HL-60 (cell line): ENCODE measurements at regions not wholly inside any gene's neighbourhood (a gene's known extent, or its start where the extent isn't known, plus 50 kb on each side); places are given as distances from the start of the nearest gene placed in this dataset.

ENCODE experiments used
- POLR2AphosphoS5 ChIP-seq: IDR thresholded peaks from 2 replicates; pipeline ENCODE4 v1.6.1; 2012; ENCODE audit warnings: low read depth
- TF ChIP-seq, protein P1 (sequence below): IDR thresholded peaks from one replicate; pipeline ENCODE4 v1.5.1; 2011; ENCODE audit warnings: low read length, control low read depth, inconsistent platforms; ENCODE audit not compliant: insufficient read depth
- TF ChIP-seq, protein P2 (sequence below): IDR thresholded peaks from 2 replicates; pipeline ENCODE4 v1.6.1; 2012; ENCODE audit warnings: low read depth; ENCODE audit not compliant: insufficient replicate concordance

DNA sequence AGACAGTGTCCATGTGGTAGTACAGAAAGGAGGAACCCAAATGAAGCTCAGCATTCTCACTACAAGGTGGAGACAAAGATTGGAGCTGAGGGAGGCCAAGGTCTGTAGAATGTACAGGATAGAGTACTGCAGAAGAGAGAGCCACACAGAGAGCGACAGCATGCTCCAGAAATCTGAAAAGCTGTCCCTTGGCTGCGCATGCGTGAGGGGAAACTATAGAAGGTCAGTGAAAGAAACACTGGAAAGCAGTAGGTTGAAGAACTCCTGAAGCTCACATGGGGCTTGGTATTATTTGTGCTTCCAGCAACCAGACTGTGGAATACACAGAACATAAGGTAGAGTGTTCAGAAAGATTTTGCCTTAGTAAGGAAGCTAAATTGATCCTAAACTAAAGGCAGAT, 142.5 kb downstream of the TXNL1 start:
- TF ChIP-seq, protein P1, sequence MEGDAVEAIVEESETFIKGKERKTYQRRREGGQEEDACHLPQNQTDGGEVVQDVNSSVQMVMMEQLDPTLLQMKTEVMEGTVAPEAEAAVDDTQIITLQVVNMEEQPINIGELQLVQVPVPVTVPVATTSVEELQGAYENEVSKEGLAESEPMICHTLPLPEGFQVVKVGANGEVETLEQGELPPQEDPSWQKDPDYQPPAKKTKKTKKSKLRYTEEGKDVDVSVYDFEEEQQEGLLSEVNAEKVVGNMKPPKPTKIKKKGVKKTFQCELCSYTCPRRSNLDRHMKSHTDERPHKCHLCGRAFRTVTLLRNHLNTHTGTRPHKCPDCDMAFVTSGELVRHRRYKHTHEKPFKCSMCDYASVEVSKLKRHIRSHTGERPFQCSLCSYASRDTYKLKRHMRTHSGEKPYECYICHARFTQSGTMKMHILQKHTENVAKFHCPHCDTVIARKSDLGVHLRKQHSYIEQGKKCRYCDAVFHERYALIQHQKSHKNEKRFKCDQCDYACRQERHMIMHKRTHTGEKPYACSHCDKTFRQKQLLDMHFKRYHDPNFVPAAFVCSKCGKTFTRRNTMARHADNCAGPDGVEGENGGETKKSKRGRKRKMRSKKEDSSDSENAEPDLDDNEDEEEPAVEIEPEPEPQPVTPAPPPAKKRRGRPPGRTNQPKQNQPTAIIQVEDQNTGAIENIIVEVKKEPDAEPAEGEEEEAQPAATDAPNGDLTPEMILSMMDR: no peak
- TF ChIP-seq, protein P2, sequence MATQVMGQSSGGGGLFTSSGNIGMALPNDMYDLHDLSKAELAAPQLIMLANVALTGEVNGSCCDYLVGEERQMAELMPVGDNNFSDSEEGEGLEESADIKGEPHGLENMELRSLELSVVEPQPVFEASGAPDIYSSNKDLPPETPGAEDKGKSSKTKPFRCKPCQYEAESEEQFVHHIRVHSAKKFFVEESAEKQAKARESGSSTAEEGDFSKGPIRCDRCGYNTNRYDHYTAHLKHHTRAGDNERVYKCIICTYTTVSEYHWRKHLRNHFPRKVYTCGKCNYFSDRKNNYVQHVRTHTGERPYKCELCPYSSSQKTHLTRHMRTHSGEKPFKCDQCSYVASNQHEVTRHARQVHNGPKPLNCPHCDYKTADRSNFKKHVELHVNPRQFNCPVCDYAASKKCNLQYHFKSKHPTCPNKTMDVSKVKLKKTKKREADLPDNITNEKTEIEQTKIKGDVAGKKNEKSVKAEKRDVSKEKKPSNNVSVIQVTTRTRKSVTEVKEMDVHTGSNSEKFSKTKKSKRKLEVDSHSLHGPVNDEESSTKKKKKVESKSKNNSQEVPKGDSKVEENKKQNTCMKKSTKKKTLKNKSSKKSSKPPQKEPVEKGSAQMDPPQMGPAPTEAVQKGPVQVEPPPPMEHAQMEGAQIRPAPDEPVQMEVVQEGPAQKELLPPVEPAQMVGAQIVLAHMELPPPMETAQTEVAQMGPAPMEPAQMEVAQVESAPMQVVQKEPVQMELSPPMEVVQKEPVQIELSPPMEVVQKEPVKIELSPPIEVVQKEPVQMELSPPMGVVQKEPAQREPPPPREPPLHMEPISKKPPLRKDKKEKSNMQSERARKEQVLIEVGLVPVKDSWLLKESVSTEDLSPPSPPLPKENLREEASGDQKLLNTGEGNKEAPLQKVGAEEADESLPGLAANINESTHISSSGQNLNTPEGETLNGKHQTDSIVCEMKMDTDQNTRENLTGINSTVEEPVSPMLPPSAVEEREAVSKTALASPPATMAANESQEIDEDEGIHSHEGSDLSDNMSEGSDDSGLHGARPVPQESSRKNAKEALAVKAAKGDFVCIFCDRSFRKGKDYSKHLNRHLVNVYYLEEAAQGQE: no peak
- no peak for TF ChIP-seq POLR2AphosphoS5
